HG03103 (cell line): ENCODE measurements at regions not wholly inside any gene's neighbourhood (a gene's known extent, or its start where the extent isn't known, plus 50 kb on each side); places are given as distances from the start of the nearest gene placed in this dataset.
"Not testable (repeated sequence)": the region's sequence is repeated elsewhere in the genome, so short reads cannot be mapped to it uniquely, and the experiment has no call there.

ENCODE experiments used
- ATAC-seq: cut with Tn5 transposase; IDR thresholded peaks from one replicate; pipeline ENCODE4 v1.9.1; 2021; ENCODE audit warnings: low read depth; ENCODE audit not compliant: unreplicated experiment

DNA sequence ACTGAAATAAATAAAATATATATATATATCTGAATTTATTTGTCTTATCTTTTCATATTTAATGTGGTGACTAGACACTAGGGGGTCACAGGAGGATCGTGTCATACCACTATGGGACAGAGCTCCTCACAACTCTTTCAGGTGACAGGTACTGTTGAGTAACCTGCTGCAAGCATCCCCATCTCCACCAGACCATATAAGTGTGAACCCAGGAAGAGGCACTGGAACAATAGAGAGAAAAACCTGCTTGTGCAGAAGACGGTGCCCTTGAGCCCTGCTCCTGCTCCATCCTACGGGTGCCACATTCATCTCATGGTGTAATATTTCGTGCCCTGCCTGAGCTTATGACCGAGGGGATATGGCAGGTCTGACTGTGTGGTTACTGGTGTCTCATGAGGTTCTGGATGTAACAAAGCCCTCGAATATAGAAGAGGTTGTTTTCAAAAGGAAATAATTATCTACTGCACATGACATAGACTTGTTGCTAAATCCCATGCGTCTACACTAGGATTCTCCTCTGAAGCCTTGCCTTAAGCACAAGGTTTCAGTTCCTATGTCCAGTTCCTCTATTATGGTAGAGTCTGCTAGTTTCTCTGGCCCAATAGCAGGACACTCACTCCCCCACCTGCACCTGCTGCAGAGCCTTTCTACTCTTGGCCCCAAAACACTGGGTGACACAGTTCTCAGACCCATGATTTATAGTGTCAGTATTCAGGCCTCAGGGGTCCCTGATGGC is 70.4 kb downstream of the GGTLC2 start:
- no peak for ATAC-seq

DNA sequence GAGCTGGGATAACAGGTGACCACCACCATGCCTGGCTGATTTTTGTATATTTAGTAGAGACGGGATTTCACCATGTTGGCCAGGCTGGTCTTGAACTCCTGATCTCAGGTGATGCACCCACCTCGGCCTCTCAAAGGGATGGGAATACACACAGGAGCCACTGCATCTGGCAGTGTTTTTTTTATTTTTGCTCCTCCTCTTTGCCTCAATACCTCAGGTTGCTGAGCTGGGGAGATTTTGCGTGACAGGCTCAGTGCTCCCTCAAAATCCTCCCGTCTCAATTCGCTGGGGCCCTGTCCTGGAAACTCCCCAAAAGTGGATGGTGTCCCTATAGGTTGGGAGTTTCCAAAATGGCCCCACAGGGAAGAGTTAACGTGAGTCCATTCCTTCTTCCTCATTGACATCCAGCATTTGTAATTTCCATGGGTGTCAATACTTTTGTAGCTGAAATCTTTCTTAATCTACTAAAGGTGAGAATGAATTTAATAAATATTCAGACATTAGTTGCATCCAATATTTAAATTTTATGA is 71.8 kb downstream of the GGTLC2 start:
- ATAC-seq: no peak

DNA sequence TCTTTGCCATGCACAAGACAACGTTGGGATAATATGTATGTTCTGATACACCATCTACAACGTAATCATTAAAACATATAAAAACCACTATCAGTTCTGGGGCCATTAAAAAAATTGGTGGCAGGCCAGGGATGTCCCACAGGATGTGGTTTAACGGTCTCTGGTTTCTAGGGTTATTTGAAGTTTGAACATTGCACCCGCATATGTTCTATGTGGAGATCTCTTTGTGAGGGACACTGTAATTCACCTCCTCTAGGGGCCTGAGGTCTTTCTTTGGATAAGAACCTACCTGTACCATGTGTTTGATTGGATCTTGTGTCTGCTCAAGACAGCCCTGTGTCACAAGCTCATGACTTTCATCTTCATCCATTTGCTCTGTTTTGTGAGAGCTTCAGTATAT is 73.2 kb downstream of the GGTLC2 start:
- ATAC-seq: no peak

DNA sequence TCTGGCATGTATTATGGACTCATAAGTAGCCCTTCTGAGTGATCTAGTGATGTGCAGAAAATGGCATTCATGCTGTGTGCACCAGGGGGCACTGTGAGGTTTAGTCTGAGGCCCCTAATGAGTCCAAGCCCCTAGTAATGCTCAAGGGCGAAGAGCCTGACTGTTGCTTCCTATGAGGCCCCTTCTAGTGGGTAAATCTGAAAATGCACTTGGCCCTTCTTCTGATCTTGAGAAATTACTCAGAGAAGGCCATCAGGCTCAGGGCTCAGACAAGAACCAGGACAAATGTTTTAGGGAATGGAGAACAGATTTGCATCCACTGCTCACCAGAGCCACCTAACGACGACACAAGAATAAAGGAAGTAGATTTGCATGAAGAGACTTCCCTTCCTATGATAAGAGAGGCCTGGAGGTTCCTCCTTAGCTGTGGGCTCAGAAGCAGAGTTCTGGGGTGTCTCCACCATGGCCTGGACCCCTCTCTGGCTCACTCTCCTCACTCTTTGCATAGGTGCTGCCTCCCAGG is 75.8 kb downstream of the GGTLC2 start:
- peak; percentile 49 for ATAC-seq

DNA sequence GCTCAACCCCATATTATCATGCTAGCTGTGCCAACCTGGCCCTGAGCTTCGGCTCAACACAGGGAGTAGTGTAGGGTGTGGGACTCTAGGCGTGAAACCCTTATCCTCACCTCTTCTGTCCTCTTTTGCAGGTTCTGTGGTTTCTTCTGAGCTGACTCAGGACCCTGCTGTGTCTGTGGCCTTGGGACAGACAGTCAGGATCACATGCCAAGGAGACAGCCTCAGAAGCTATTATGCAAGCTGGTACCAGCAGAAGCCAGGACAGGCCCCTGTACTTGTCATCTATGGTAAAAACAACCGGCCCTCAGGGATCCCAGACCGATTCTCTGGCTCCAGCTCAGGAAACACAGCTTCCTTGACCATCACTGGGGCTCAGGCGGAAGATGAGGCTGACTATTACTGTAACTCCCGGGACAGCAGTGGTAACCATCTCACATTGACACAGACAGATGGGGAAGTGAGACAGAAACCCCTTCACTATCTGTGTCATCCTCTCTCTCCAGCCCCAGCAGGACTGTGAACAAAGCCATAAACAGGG is 76.4 kb downstream of the GGTLC2 start:
- peak; percentile 60 for ATAC-seq

DNA sequence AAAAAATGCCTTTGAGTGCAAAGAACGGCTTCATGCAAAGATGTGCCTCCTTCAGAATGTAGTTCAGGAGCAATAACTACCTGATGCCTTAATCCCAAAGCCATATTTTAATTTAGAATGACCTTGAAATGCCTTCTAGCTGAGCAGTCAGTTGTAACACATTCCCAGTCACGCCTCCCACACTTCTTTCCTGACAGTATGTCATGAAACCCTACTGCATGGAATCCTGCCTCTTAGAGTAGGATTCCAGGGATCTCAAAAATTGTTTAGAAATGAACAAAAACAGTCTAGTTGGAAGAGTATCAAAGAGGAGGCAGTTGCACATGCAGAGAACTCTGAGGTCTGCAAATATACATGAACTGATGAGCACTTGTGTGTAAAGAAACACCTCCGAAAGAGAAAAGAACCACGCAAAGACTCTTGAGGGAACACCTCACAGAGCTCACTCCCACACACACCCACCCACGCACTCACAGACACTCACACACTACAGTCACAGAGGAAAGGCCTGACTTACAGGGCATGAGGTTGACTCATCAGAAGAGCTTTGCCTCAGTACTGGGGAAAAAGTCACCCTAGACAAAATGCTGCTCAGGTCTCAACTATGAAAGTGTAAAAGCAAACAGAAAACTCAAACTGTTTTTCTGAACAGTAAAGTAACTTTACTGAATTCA is 77.4 kb downstream of the GGTLC2 start:
- ATAC-seq: no peak

DNA sequence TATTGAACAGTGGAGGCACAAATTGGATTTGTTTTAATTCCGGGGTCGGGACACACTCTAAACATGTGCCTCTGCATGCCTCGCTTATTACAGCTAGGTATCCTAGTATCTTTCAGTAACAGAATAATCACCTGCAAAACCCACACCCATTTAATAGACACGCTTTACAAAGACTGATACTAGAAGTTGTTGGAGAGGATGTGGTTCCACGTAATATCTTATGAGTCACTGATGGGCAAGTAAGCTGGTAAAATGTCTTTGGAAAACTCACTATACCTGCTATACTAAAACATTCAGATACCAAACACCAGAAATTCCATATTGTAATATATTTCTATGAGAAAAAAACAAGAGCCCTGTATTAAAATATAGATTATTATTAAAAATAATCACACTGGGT is 84.0 kb downstream of the GGTLC2 start:
- ATAC-seq: no peak

DNA sequence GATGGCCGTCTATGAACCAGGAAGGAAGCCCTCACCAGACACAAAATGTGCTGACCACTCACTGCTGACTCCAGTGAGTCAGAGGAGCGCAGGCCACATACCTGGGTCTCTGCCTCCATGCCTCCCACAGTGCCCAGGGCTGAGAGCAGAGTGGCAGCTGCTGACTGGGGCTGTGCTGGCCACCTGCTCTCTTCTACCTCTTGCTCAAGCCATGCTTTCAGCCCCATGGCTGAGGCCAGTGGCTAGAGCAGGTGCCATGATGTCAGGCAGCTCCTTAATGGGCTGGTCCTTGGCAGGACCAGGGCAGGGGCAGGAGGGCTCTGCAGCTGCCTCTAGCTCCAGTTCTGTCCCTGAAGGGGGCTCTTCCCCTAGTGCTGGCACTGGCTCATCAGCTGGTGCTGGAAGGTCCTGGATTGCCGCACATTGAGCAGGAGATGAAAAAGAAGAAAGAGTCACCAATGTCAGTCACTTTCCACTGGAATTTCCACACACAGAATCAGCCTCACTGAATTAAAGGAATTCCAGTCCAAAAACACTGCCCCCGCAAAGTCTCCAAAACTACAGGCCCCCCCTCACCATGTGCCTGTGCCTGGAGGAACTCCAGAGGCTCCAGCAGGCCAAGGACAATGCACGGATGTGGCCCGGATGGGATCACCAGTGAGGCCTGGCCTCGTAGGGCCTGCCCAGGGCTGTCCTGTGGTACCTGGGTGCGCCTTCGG is 86.4 kb downstream of the GGTLC2 start:
- no peak for ATAC-seq

DNA sequence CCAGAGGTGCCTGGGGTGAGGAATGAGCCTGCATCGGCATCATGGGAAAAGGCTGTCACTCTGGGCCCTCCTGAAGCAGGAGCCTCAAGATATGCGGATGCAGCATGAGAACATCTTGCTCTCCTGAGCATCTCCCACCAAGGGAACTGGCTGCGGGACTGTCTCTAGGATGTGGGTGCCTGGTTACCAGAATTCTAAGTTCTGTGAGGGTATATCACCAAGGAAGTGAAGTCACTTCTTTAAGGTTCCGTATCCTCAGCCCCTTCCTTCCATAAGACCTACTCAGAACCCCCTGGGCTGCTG is 86.9 kb downstream of the GGTLC2 start:
- ATAC-seq: no peak

DNA sequence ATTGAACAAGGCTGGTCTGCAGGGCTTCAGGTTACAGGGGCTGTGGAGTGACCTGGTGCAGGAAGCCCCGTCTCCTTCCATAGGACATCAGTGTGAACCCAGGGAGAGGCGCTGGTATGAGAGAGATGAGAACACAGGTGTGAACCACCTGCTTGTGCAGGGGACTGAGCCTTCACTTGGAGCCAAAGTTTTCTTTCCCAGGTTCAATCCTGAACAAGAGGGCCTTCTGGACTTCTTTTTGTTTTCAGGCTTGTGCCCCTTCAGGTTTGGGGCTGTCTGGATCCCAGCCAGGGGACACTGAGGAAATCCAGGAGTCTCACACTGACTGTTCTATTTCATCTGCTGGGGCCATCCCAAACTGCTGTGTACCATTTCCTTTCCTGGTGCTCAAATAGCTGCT is 88.6 kb downstream of the GGTLC2 start:
- not testable (repeated sequence) for ATAC-seq

DNA sequence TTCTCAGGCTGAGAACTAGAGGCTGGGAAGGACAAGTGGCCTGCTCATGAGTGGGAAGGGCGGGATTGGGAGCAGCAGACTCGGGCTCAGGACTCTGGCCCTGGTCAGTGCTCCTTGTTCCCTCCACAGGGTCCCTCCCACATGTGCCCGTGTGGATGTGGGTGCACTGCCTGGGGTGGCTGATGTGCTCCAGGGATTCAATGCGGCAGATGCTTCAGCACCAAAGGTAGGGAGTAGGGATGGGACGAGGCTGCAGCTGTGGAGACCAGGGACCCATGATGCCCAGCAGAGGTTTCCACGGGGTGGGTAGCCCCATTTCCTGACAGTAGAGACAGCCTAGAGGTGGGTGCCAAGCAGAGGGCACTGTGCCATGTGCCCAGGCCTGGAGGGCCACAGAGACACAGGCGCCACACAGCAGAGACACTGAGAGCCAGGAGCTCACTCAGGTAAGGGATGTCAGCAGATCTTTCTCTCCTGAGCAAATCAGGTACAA is 89.5 kb downstream of the GGTLC2 start:
- no peak for ATAC-seq

DNA sequence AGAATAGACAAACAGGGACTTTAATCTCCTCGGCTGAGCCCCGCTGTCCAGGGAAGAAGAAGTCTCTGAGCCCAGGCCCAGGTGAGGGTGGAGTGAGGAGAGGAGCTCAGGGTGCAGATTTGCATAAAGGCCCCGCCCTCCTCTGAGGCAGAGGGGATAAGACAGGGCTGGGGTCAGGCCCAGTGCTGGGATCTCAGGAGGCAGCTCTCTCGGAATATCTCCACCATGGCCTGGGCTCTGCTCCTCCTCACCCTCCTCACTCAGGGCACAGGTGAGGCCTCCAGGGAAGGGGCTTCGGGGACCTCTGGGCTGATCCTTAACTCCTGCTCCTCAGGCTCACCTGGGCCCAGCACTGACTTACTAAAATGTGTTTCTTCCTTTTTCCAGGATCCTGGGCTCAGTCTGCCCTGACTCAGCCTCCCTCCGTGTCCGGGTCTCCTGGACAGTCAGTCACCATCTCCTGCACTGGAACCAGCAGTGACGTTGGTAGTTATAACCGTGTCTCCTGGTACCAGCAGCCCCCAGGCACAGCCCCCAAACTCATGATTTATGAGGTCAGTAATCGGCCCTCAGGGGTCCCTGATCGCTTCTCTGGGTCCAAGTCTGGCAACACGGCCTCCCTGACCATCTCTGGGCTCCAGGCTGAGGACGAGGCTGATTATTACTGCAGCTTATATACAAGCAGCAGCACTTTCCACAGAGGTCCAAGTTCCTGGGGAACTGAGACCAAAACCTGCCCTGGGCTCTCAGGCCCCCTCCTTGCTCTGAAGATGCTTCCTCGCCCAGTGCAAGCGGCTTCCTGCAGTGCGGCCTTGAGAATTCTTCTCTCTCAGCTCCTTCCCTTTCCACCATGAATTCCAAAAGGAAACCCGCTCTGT is 90.2 kb downstream of the GGTLC2 start:
- not testable (repeated sequence) for ATAC-seq

DNA sequence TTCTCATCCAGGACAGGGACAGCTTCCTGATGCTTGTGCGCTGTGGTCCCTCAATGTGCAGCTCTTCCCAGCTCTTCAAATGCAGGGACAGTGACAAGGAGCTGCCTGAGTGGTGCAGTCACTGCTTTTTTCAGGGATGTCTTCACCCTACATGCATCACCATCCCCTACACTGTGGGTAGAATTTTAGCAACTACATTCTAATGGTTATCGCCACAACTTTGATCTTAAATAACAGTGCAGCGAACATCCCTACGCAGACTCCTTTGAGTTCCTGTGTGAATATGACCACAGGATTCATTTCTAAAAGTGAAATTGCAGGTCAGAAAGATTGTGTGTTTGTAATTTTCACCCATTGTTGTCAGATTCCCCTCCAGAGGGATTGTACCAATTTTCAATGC is 90.9 kb downstream of the GGTLC2 start:
- ATAC-seq: not testable (repeated sequence)

DNA sequence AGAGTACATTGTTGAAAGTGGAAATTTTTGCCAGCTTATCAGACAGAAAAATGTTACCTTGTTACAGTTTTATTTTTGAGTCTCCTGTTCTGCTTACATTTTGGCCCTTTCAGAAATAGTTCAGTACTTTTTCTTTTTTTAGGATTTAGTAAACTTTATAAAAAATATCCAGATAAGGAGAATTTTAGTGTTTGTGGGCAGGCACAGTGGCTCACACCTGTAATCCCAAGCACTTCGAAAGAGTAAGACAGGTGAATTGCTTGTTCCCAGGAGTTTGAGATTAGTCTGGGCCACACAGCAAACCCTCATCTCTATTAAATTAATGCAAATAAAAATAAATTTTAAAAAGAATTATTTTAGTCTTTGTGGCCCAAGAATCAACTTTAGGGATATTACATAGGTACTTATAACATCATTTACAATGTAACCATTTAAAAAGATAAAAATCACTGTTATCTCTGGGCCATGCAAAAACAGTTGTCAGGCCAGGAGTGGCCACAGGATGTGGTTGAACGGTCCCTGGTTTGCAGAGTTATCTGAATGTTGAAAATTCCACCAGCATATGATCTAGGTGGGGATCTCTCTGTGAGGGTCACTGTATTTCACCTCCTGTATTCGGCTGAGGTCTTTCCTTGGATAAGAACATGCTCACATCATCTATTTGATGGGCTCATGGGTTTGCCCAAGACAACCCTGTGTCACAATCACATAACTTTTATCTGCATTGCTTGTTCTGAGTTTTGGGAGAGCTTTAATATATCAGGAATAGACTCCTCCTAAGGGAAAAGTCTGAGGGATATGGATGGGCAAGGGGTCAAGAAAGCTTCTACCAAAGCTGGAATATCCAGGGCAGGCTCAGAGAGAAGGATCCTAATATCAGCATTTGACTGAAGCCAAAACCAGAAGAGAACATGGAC is 91.5 kb downstream of the GGTLC2 start:
- no peak for ATAC-seq

DNA sequence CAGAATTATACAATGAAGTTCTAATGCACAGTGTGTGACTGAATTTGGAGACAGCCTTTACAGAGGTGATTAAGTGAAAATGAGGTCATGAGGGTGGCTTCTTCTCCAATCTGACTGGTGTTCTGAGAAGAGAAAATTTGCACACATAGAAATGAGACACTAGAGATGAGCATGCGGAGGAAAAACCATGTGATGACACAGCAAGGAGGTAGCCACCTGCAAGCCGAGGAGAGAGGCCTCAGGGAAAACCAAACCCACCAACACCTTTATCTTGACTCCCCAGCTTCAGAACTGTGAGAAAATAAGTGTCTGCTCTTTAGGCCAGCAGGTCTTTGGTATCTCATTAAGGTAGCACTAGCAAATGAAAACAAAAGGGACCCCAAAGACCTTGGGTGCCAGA is 93.2 kb downstream of the GGTLC2 start:
- ATAC-seq: no peak

DNA sequence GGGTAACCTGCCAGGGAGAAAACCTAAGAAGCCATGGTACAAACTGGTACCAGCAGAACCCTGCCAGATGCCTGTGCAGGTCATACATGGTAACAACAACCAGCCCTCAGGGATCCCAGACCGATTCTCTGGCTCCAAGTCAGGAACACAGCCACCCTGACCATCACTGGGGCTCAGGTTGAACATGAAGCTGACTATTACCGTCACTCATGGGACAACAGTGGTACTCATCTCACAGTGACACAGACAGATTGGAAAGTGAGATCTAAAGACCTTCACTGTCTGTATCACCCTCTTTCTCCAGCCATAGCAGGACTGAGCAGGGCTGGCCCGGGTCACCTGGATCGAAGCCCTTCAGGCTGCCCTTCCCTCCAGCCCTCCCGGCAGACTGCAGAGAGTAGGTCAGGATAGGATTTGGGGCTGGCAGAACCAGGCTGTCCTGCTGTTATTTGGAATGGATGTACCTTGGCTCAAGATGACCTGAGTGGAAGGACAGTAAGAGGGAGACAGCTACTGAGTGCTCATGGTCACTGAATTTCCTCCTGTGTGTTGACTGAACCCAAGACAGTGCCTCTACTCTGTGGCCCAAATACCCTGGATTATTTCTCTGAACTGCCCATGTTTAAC is 94.7 kb downstream of the GGTLC2 start:
- no peak for ATAC-seq

DNA sequence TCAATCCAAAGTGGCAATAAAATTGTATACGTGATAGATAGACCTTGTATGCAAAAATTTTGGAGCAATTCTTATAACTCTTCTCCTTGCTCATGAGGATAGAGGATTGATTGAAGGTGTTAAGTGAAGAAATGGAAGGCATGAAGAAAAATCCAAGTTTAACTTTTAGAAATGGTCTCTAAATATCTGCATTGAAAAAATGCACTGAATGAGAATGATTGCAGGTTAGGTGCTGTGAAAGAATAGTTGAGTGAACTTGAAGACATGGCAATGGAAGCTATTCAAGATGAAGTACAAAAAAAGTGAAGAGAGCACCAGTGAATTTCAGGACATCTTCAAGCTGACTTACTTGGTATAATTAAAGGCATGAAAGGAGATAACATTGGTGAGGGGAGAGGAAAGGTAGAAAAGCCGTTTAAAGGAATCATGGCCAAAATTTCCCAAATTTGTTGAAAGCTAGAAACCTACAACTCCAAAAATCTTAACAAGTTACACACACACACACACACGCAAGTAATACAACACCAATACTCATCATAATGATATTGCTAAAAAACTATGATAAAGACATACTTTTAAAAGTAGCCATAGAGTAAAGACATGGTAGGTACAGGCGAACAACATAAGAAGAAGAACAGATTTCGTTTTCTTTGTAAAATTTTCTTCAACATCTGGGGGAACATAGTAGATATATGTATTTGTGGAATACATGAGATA is 96.3 kb downstream of the GGTLC2 start:
- ATAC-seq: no peak

DNA sequence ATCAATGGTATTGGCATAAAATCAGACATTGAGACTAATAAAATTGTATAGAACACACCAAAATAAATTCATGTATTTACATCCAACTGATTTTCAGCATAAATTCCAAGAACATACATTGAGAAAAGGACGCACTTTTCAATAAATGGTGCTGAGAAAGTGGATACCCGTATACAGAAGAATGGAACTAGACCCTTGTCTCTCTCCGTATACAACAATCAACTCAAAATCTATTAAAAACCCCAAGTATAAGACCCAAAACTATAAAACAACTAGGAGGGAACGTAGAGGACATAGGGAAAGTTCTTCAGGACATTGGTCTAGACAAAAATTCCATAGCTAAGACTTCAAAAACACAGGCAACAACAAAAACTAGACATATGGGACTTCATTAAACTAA is 97.4 kb downstream of the GGTLC2 start:
- no peak for ATAC-seq
